Esophagus squamous epithelium (tissue), 4 donors: ENCODE measurements at regions not wholly inside any gene's neighbourhood (a gene's known extent, or its start where the extent isn't known, plus 50 kb on each side); places are given as distances from the start of the nearest gene placed in this dataset.

Source experiments
- POLR2A ChIP-seq, 4 donors: fragments of 450-650 bp; IDR thresholded peaks; one replicate each; pipeline ENCODE4 v1.6.1; 2017; ENCODE audit warnings: antibody characterized with exemption in 4 of 4, mild to moderate bottlenecking in 4 of 4, moderate library complexity in 3 of 4
- TF ChIP-seq, protein P1 (sequence below), 6 experiments: fragments of 450-650 bp in 4 of 6; fragments of 200-600 bp in 2 of 6; sonication (generic) in 2 of 6; IDR thresholded peaks; one replicate each; pipeline ENCODE4 v1.5.1; 2016 to 2019; ENCODE audit warnings: antibody characterized with exemption in 6 of 6, mild to moderate bottlenecking in 4 of 6, moderate library complexity in 4 of 6

DNA sequence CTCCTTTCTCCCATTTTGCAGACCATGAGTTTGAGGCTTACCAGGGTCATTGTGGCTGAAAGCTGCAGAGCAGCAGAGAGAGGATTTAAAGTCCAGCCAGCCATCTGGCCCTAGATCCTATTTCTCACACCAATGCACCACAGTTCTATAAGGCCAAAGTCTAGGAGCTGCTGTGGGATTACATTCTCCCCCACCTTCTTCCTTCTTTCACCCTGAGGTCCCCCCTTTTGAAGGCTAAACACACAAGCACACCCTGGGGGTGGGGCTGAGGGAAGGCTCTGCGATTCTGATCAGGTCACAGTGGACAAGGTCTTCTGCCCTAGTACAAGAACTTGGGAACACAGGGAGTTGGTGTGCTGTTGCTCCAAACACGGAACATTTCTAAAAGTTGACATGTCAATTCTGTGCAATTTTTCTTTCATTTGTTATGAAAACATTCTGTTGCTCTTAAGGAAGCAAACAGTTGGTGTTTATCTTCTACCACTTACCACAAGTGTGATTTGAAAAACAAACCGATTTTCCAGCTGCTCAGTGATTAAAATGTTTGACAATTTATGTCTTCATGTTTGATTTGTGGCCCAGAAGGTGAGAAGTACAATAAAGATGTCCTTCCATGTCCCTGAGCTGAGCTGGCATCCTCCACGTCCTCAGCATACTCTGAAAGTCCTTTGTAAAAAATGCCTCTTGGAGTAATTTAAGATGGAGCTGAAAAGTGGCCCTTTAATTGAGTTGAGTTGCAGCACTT lies 271.6 kb upstream of the PPP2R2D start:
- TF ChIP-seq, protein P1, sequence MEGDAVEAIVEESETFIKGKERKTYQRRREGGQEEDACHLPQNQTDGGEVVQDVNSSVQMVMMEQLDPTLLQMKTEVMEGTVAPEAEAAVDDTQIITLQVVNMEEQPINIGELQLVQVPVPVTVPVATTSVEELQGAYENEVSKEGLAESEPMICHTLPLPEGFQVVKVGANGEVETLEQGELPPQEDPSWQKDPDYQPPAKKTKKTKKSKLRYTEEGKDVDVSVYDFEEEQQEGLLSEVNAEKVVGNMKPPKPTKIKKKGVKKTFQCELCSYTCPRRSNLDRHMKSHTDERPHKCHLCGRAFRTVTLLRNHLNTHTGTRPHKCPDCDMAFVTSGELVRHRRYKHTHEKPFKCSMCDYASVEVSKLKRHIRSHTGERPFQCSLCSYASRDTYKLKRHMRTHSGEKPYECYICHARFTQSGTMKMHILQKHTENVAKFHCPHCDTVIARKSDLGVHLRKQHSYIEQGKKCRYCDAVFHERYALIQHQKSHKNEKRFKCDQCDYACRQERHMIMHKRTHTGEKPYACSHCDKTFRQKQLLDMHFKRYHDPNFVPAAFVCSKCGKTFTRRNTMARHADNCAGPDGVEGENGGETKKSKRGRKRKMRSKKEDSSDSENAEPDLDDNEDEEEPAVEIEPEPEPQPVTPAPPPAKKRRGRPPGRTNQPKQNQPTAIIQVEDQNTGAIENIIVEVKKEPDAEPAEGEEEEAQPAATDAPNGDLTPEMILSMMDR (IDR thresholded peaks at IDR 0.05), result no peak
- no peak for TF ChIP-seq POLR2A (IDR thresholded peaks at IDR 0.05)
